ENCODE measurements at regions not wholly inside any gene's neighbourhood (a gene's known extent, or its start where the extent isn't known, plus 50 kb on each side); places are given as distances from the start of the nearest gene placed in this dataset.
"Not testable (repeated sequence)": the region's sequence is repeated elsewhere in the genome, so short reads cannot be mapped to it uniquely, and the experiment has no call there.

GRCh38 chr7:66451713-66452112, 177.0 kb upstream of the KCTD7 start:
- TF ChIP-seq, protein P1, sequence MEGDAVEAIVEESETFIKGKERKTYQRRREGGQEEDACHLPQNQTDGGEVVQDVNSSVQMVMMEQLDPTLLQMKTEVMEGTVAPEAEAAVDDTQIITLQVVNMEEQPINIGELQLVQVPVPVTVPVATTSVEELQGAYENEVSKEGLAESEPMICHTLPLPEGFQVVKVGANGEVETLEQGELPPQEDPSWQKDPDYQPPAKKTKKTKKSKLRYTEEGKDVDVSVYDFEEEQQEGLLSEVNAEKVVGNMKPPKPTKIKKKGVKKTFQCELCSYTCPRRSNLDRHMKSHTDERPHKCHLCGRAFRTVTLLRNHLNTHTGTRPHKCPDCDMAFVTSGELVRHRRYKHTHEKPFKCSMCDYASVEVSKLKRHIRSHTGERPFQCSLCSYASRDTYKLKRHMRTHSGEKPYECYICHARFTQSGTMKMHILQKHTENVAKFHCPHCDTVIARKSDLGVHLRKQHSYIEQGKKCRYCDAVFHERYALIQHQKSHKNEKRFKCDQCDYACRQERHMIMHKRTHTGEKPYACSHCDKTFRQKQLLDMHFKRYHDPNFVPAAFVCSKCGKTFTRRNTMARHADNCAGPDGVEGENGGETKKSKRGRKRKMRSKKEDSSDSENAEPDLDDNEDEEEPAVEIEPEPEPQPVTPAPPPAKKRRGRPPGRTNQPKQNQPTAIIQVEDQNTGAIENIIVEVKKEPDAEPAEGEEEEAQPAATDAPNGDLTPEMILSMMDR (IDR thresholded peaks at IDR 0.05): not testable (repeated sequence)
- TF ChIP-seq EZH2 (IDR thresholded peaks at IDR 0.05; ENCODE audit: borderline replicate concordance, insufficient read depth, low read depth, low read length, poor library complexity, severe bottlenecking): not testable (repeated sequence)

Measured in B cell (primary cell).